ENCODE measurements at regions not wholly inside any gene's neighbourhood (a gene's known extent, or its start where the extent isn't known, plus 50 kb on each side); places are given as distances from the start of the nearest gene placed in this dataset.
"Not testable (repeated sequence)": the region's sequence is repeated elsewhere in the genome, so short reads cannot be mapped to it uniquely, and the experiment has no call there.

GRCh38 chr1:10940838-10941237 lies 71.6 kb upstream of the TARDBP start:
- DNase-seq (ENCODE audit: low spot score): no peak

- DNase-seq (ENCODE audit: low spot score): peak; percentile 56
Measured at GRCh38 chr1:10941891-10942541, 70.4 kb upstream of the TARDBP start.

GRCh38 chr1:10942542-10942912 lies 69.9 kb upstream of the TARDBP start:
- no peak for DNase-seq (ENCODE audit: low spot score)

- no peak for DNase-seq (ENCODE audit: low spot score)
Measured at GRCh38 chr1:10943041-10943440, 69.4 kb upstream of the TARDBP start.

- DNase-seq (ENCODE audit: low spot score): no peak
Measured at GRCh38 chr1:10943991-10944730, 68.3 kb upstream of the TARDBP start.

- DNase-seq (ENCODE audit: low spot score): no peak
Measured at GRCh38 chr1:10945991-10946509, 66.4 kb upstream of the TARDBP start.

GRCh38 chr1:10947181-10947580 lies 65.3 kb upstream of the TARDBP start:
- DNase-seq (ENCODE audit: low spot score): no peak

GRCh38 chr1:10947691-10948462 lies 64.6 kb upstream of the TARDBP start:
- DNase-seq (ENCODE audit: low spot score): no peak

GRCh38 chr1:10948463-10948775 lies 64.0 kb upstream of the TARDBP start:
- no peak for DNase-seq (ENCODE audit: low spot score)

- DNase-seq (ENCODE audit: low spot score): no peak
Measured at GRCh38 chr1:10950316-10951172, 61.9 kb upstream of the TARDBP start.

GRCh38 chr1:10951298-10951697 lies 61.2 kb upstream of the TARDBP start:
- DNase-seq (ENCODE audit: low spot score): not testable (repeated sequence)

GRCh38 chr1:10951961-10952360 lies 60.5 kb upstream of the TARDBP start:
- DNase-seq (ENCODE audit: low spot score): no peak

GRCh38 chr1:10953505-10954193 lies 58.8 kb upstream of the TARDBP start:
- no peak for DNase-seq (ENCODE audit: low spot score)

GRCh38 chr1:10957133-10957532 lies 55.3 kb upstream of the TARDBP start:
- DNase-seq (ENCODE audit: low spot score): no peak

- no peak for DNase-seq (ENCODE audit: low spot score)
Measured at GRCh38 chr1:10958614-10959013, 53.8 kb upstream of the TARDBP start.

- DNase-seq (ENCODE audit: low spot score): peak; percentile 69
Measured at GRCh38 chr1:10960411-10961299, 51.8 kb upstream of the TARDBP start.

- DNase-seq (ENCODE audit: low spot score): no peak
Measured at GRCh38 chr1:10961300-10961833, 51.1 kb upstream of the TARDBP start.

GRCh38 chr1:10962483-10962882 lies 50.0 kb upstream of the TARDBP start:
- DNase-seq (ENCODE audit: low spot score): no peak
